Mucosa of descending colon (tissue), 3 donors: ENCODE measurements at regions not wholly inside any gene's neighbourhood (a gene's known extent, or its start where the extent isn't known, plus 50 kb on each side); places are given as distances from the start of the nearest gene placed in this dataset.
"Not testable (repeated sequence)": the region's sequence is repeated elsewhere in the genome, so short reads cannot be mapped to it uniquely, and the experiment has no call there.

ENCODE experiments used
- ATAC-seq: fragments of 200-7000 bp; cut with Tn5 transposase; one replicate; pipeline ENCODE4 v1.9.1; 2020; ENCODE audit warnings: mild to moderate bottlenecking, moderate library complexity
- DNase-seq, 3 donors: peaks; one replicate each; pipeline ENCODE4 v3.0.0-alpha.2; 2020
- H3K36me3 ChIP-seq: fragments of 200-600 bp; one replicate; pipeline ENCODE4 v1.8.0; 2021; ENCODE audit warnings: low read depth, mild to moderate bottlenecking
- H3K4me1 ChIP-seq: fragments of 200-600 bp; one replicate; pipeline ENCODE4 v1.8.0; 2021; ENCODE audit warnings: low read depth, mild to moderate bottlenecking
- H3K4me3 ChIP-seq: fragments of 200-600 bp; one replicate; pipeline ENCODE4 v1.8.0; 2021; ENCODE audit warnings: mild to moderate bottlenecking
- H3K9me3 ChIP-seq: fragments of 200-600 bp; one replicate; pipeline ENCODE4 v1.8.0; 2021; ENCODE audit warnings: mild to moderate bottlenecking
- CTCF ChIP-seq: fragments of 200-600 bp; IDR thresholded peaks from one replicate; pipeline ENCODE4 v1.8.0; 2022; ENCODE audit warnings: antibody characterized with exemption, mild to moderate bottlenecking
- intact Hi-C, 2 donors: fragments of 100-400 bp; cut with DNase I in 1 of 2; cut with micrococcal nuclease in 1 of 2; formaldehyde crosslinking; loops; one replicate each; pipeline versions ENCODE4 v1.11.0 to v1.11.1; 2022; cut with DNase I, micrococcal nuclease
- donor health status: DM: no; HTN: no; CAD: no; lungs with moderate emphysema.
- donor health status: DM: no; HTN: no; CAD: no.
- donor health status: DM: no; HTN: yes; CAD: no.

GRCh38 chr10:83754857-83755256 is 384.5 kb upstream of the GHITM start:
- H3K9me3 ChIP-seq = peaks cover 54% of the 10 kb centered on the region
- H3K36me3 ChIP-seq = no peaks in the 10 kb centered on the region
- intact Hi-C loops = no loop called here
- ATAC-seq (no peak), DNase-seq (no peak)
- H3K4me3 ChIP-seq = no peak overlapping the region
- no peak for TF ChIP-seq CTCF
- H3K4me1 ChIP-seq = no peaks in the 10 kb centered on the region

- TF ChIP-seq CTCF = no peak
- H3K4me1 ChIP-seq = no peaks in the 10 kb centered on the region
- ATAC-seq = no peak
- intact Hi-C loops = no loop called here
- DNase-seq = no peak
- no peaks in the 10 kb centered on the region for H3K36me3 ChIP-seq
- no peak overlapping the region for H3K4me3 ChIP-seq
- H3K9me3 ChIP-seq = peaks cover 2% of the 10 kb centered on the region
Observed at GRCh38 chr10:83760142-83760541, 379.2 kb upstream of the GHITM start.

GRCh38 chr10:83764666-83765065 is 374.6 kb upstream of the GHITM start:
- Histone ChIP-seq H3K4me1 (no peaks in the 10 kb centered on the region), H3K36me3 (no peaks in the 10 kb centered on the region), H3K4me3 (no peak overlapping the region), H3K9me3 (no peaks in the 10 kb centered on the region)
- TF ChIP-seq CTCF = no peak
- intact Hi-C loops = no loop called here
- ATAC-seq (no peak), DNase-seq (no peak)

- DNase-seq (no peak), ATAC-seq (no peak)
- no peak for TF ChIP-seq CTCF
- no peaks in the 10 kb centered on the region for H3K36me3 ChIP-seq
- no peaks in the 10 kb centered on the region for H3K9me3 ChIP-seq
- H3K4me1 ChIP-seq = no peaks in the 10 kb centered on the region
- intact Hi-C loops = no loop called here
- no peak overlapping the region for H3K4me3 ChIP-seq
Observed at GRCh38 chr10:83765731-83766130, 373.6 kb upstream of the GHITM start.

- no peak for ATAC-seq
- intact Hi-C loops = no loop called here
- no peaks in the 10 kb centered on the region for H3K36me3 ChIP-seq
- no peaks in the 10 kb centered on the region for H3K9me3 ChIP-seq
- DNase-seq = no peak
- no peaks in the 10 kb centered on the region for H3K4me1 ChIP-seq
- no peak for TF ChIP-seq CTCF
- no peak overlapping the region for H3K4me3 ChIP-seq
Observed at GRCh38 chr10:83769281-83769820, 370.0 kb upstream of the GHITM start.

GRCh38 chr10:83786701-83787100 is 352.6 kb upstream of the GHITM start:
- H3K9me3 ChIP-seq, ATAC-seq, H3K4me1 ChIP-seq, H3K4me3 ChIP-seq, intact Hi-C loops, DNase-seq, H3K36me3 ChIP-seq: not testable (repeated sequence)
